ENCODE measurements at regions not wholly inside any gene's neighbourhood (a gene's known extent, or its start where the extent isn't known, plus 50 kb on each side); places are given as distances from the start of the nearest gene placed in this dataset.

DNA sequence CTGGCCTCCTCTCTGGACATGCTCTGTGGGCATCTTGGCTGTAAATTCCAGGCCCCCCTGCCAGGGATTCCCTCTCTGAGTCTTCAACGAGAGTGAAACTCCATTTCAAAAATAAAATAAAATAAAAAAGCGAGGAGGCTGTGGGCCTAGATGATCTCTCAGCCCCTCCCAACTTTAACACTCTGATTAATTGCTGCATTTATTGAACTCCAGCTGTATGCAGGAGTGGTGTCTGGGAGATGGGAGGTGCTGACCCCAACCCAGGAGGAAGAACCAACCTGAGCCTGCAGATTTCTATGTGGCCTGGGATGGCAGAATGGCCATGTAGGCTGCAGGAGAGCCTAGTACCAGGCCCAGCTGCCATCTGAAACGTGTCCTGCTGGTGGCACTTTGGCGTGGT is 154.5 kb upstream of the IER5L start:
- TF ChIP-seq, protein P1, sequence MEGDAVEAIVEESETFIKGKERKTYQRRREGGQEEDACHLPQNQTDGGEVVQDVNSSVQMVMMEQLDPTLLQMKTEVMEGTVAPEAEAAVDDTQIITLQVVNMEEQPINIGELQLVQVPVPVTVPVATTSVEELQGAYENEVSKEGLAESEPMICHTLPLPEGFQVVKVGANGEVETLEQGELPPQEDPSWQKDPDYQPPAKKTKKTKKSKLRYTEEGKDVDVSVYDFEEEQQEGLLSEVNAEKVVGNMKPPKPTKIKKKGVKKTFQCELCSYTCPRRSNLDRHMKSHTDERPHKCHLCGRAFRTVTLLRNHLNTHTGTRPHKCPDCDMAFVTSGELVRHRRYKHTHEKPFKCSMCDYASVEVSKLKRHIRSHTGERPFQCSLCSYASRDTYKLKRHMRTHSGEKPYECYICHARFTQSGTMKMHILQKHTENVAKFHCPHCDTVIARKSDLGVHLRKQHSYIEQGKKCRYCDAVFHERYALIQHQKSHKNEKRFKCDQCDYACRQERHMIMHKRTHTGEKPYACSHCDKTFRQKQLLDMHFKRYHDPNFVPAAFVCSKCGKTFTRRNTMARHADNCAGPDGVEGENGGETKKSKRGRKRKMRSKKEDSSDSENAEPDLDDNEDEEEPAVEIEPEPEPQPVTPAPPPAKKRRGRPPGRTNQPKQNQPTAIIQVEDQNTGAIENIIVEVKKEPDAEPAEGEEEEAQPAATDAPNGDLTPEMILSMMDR (IDR thresholded peaks at IDR 0.05; ENCODE audit: insufficient read depth, low read length): no peak
- TF ChIP-seq POLR2AphosphoS5 (IDR thresholded peaks at IDR 0.05; ENCODE audit: low read depth) (no peak), GABPA (IDR thresholded peaks at IDR 0.05; ENCODE audit: low read depth) (no peak), SPI1 (IDR thresholded peaks at IDR 0.05; ENCODE audit: borderline replicate concordance, low read depth) (no peak)
- TF ChIP-seq, protein P2, sequence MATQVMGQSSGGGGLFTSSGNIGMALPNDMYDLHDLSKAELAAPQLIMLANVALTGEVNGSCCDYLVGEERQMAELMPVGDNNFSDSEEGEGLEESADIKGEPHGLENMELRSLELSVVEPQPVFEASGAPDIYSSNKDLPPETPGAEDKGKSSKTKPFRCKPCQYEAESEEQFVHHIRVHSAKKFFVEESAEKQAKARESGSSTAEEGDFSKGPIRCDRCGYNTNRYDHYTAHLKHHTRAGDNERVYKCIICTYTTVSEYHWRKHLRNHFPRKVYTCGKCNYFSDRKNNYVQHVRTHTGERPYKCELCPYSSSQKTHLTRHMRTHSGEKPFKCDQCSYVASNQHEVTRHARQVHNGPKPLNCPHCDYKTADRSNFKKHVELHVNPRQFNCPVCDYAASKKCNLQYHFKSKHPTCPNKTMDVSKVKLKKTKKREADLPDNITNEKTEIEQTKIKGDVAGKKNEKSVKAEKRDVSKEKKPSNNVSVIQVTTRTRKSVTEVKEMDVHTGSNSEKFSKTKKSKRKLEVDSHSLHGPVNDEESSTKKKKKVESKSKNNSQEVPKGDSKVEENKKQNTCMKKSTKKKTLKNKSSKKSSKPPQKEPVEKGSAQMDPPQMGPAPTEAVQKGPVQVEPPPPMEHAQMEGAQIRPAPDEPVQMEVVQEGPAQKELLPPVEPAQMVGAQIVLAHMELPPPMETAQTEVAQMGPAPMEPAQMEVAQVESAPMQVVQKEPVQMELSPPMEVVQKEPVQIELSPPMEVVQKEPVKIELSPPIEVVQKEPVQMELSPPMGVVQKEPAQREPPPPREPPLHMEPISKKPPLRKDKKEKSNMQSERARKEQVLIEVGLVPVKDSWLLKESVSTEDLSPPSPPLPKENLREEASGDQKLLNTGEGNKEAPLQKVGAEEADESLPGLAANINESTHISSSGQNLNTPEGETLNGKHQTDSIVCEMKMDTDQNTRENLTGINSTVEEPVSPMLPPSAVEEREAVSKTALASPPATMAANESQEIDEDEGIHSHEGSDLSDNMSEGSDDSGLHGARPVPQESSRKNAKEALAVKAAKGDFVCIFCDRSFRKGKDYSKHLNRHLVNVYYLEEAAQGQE (IDR thresholded peaks at IDR 0.05; ENCODE audit: insufficient replicate concordance, low read depth): no peak

Measured in HL-60 (cell line).